ENCODE measurements at regions not wholly inside any gene's neighbourhood (a gene's known extent, or its start where the extent isn't known, plus 50 kb on each side); places are given as distances from the start of the nearest gene placed in this dataset.

- TF ChIP-seq CTCF (IDR thresholded peaks at IDR 0.05) = no peak
- no peak for TF ChIP-seq POLR2A (IDR thresholded peaks at IDR 0.05)
Observed at GRCh38 chr10:131016556-131016955, 295.0 kb downstream of the TCERG1L start.
